ENCODE measurements at regions not wholly inside any gene's neighbourhood (a gene's known extent, or its start where the extent isn't known, plus 50 kb on each side); places are given as distances from the start of the nearest gene placed in this dataset.

DNA sequence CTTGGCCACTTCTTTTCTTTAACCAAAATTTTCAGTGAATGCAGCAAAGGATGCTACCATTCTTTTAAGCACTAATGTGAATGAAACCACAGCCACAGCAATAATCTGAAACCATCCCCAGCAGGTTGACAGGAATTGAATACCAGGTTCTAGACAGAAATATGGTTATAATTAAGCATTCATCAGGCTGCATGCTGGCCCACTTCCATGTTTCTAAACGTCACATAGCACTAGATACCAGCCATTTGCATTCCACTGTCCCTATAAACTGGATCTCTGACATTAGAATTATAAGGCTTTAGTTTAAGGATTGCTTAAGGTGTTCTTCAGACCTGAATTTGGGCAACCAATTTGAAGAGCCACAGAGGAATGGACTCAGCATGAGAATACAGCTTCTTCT, 340.8 kb upstream of the KLF6 start:
- H3K4me1 Mint-ChIP-seq = peaks cover 19% of the 10 kb centered on the region
- no peak overlapping the region for H3K4me3 Mint-ChIP-seq
- DNase-seq (no peak), ATAC-seq (no peak)
- no peak overlapping the region for H3K27ac Mint-ChIP-seq
- peaks cover 7 to 18% of the 10 kb centered on the region in 2 donors for H3K9me3 Mint-ChIP-seq
- no peaks in the 10 kb centered on the region for H3K27me3 Mint-ChIP-seq

DNA sequence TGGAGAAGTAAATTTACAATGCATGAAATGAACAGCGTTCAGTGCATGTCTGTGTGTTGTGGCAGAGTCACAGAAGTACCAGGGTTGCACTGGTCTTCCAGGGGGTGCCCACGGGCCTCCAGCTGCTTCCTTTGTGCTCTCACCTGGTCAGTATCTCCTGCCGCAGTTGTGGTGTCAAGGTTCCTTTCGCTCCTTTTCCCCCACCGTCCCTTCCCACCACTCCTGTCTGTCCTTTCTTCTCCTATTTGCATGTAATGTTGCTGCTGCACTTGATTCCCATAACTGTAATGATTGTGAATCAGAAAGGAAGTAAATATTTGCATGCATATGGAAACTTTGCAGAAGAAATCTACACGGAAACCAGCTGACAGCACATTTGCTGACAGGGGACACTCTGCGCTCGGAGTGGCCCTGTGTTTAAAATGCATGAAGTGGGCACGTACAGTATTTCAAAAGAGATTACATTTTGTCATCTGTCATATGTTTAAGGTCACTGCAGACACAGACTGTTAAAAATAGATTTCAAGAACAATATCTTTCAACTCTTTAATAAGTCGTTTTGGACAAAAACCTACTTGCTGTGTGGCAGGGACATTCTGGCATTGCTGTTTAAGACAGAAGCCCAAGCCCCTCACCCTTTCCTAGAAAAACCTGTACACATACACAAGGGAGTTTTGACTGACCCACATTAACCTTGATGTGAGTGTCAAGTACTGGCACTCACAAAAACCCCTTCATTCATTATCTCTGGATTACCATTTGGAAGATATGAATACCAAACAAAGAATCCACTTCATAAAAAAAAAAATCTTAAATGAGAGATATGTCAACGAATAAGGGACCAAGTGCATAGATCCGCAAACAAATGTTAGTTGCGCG, 336.7 kb upstream of the KLF6 start:
- no peak for ATAC-seq
- peaks cover 12 to 23% of the 10 kb centered on the region in 2 donors for H3K9me3 Mint-ChIP-seq
- DNase-seq = no peak
- peaks cover 13% of the 10 kb centered on the region for H3K27me3 Mint-ChIP-seq
- no peak overlapping the region for H3K27ac Mint-ChIP-seq
- H3K4me3 Mint-ChIP-seq = no peak overlapping the region
- H3K4me1 Mint-ChIP-seq = peaks cover 11% of the 10 kb centered on the region

DNA sequence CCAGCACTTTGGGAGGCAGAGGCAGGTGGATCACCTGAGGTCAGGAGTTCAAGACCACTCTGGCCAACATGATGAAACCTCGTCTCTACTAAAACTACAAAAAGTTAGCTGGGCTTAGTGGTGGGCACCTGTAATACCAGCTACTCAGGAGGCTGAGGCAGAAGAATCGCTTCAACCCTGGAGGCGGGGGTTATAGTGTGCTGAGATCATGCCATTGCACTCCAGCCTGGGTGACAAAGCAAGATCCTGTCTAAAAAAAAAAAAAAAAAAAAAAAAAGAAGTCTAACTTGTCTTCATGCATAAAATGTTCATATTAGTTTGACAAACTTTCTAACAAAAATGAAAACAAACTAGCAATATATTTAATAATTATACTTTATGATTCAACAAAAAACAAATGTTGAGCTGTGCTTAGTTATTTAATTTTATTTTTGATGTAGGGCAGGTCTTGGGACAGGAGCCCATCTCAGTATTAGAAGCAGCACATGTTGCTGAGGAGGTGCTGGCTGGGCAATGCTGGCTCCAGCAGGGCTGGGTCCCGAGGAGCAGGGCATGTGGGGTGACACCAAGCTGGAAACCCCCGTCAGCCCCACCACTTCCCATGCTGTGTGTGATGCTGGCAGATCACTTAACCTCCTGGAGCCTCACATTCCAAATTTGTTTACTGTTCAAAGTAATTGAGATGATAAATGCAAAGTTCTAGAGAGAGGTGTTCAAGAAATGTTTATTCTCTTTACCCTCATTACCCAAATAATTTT, 335.3 kb upstream of the KLF6 start:
- Mint-ChIP-seq H3K4me3 (no peak overlapping the region), H3K4me1 (peaks cover 12% of the 10 kb centered on the region), H3K27ac (no peak overlapping the region), H3K9me3 (peaks cover 16 to 18% of the 10 kb centered on the region in 2 donors), H3K27me3 (peaks cover 15% of the 10 kb centered on the region)
- DNase-seq (no peak), ATAC-seq (no peak)

DNA sequence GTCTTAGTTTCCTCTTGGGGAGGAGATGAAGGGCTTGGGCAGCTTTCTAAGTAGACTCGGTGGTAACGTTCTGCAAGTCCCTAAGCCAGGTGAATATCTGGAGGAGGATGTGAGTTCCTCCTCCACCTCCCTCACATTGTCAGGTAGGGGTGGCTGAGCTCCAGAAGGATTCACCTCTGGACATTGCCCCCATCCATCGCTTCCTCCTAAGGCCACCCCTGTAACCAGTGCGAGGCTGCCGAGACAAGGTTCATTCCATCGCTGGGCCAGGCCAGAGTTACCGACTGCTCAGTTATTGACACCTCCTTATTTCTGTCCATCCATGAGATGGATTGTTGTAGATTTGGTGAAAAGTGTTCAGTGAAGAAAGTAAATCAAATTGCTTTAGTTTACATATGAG, 334.1 kb upstream of the KLF6 start:
- H3K4me3 Mint-ChIP-seq = no peak overlapping the region
- peaks cover 10 to 17% of the 10 kb centered on the region in 2 donors for H3K9me3 Mint-ChIP-seq
- peaks cover 15% of the 10 kb centered on the region for H3K27me3 Mint-ChIP-seq
- peaks cover 12% of the 10 kb centered on the region for H3K4me1 Mint-ChIP-seq
- ATAC-seq (no peak), DNase-seq (no peak)
- no peak overlapping the region for H3K27ac Mint-ChIP-seq

DNA sequence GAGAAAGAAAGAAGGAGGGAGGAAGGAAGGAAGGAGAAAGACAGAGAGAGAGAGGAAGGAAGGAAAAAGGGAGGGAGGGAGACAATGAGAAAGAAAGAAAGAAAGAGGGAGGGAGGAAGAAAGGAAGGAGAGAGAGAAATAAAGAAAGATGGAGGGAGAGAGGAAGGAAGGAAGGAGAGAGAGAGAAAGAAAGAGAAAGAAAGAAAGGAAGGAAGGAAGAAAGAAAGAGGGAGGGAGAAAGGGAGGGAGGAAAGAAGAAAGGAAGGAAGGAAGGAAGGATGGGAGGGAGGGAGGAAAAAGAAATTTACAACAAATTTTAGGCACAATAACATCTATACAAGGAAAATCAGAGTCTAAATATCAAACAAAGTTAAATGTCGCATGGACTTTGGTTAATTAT, 332.6 kb upstream of the KLF6 start:
- Mint-ChIP-seq H3K9me3 (peaks cover 10 to 17% of the 10 kb centered on the region in 2 donors), H3K27me3 (peaks cover 15% of the 10 kb centered on the region), H3K4me3 (no peak overlapping the region), H3K4me1 (peaks cover 12% of the 10 kb centered on the region), H3K27ac (no peak overlapping the region)
- DNase-seq (no peak), ATAC-seq (no peak)

DNA sequence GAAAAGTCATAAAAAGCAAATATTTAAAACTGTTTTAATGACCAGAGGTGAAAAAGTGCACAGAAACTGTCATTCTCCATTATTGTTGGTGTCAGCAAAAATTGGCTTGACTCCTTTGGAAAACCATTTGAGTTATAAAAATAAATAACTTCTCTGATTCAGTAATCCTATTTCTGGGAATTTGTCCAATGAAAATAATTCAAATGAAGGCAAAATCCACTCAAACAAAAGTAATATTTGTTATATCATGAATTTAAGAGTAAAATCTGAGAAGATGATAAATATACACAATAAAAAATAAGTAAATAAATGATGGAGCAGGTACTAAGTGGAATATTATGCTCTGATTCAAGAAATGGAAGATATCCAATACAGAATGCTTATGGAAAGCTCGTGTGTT, 326.6 kb upstream of the KLF6 start:
- ATAC-seq = no peak
- H3K27ac Mint-ChIP-seq = no peak overlapping the region
- peaks cover 2 to 11% of the 10 kb centered on the region in 2 donors for H3K9me3 Mint-ChIP-seq
- peaks cover under 1% of the 10 kb centered on the region for H3K27me3 Mint-ChIP-seq
- DNase-seq = no peak
- H3K4me1 Mint-ChIP-seq = peaks cover under 1% of the 10 kb centered on the region
- H3K4me3 Mint-ChIP-seq = no peak overlapping the region

DNA sequence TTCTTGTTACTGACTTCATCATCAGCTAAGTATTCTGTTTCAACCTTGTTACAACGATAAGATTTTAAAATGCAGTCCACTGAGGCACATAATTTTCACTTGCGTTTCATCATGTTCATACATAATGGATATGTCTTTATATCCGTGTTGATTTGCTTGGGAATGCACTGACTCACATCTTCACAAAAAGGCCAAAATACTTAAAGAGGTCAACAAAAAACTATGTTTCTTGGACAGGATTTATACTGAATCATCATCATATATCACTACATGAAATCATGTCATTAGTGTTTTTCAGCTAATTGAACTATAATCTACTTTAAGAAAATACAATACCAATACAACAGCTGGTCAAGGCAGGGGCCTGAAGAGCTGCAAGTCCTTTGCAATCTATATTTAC, 324.5 kb upstream of the KLF6 start:
- no peaks in the 10 kb centered on the region for H3K27me3 Mint-ChIP-seq
- H3K4me3 Mint-ChIP-seq = no peak overlapping the region
- ATAC-seq = no peak
- H3K4me1 Mint-ChIP-seq = no peaks in the 10 kb centered on the region
- no peak overlapping the region for H3K27ac Mint-ChIP-seq
- no peaks in the 10 kb centered on the region for H3K9me3 Mint-ChIP-seq
- DNase-seq = no peak

DNA sequence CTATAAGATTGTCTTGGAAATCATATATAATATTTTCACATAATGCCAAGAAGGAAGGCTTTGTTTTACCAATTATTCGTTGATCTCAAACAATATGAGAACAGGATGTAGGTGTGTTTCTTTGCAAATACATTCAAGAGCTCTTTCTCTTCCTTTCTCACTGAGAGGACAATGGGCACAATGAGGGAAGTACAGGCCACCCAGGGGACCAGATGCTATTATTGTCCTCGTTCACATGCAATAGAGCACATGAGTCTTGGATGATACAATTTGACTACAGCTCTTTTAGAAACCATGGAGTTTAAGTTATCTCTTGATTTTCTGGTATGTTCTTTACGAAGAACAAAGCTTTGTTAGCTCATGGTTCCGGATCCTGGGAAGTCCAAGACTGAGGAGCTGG, 323.7 kb upstream of the KLF6 start:
- no peak for ATAC-seq
- Mint-ChIP-seq H3K9me3 (no peaks in the 10 kb centered on the region), H3K27me3 (no peaks in the 10 kb centered on the region)

DNA sequence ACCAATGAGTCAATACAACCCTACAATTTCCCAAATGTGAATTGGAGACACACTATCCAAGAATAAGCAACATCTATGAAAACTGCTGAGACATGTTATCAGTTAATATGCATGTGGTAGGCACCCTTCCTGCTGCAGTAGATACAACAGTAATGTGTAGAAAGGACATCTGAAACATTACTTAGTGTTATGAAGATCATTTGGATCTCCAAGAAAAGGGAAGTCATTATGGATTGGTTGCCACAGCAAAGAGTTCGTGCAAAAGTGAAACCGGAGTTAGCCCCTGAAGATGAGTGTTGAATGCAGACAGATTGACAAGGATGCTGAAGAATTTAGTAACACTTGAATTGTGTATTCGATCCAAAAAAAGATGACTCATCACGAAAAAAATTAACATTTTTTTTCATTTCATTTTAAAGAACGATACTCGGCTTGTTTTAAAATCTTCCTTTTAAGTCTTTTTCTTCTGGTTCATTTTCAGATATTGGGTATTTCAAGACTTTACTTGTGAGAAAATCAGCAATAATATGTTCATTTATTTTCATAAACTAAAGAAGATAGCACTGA, 322.4 kb upstream of the KLF6 start:
- DNase-seq = no peak
- no peaks in the 10 kb centered on the region for H3K27me3 Mint-ChIP-seq
- ATAC-seq = no peak
- H3K4me3 Mint-ChIP-seq = no peak overlapping the region
- no peak overlapping the region for H3K27ac Mint-ChIP-seq
- no peaks in the 10 kb centered on the region for H3K9me3 Mint-ChIP-seq
- H3K4me1 Mint-ChIP-seq = peaks cover 9% of the 10 kb centered on the region

More for the DNA sequence above, 323.7 kb upstream of the KLF6 start:
- no peak for DNase-seq
- Mint-ChIP-seq H3K4me1 (peaks cover 1% of the 10 kb centered on the region), H3K4me3 (no peak overlapping the region), H3K27ac (no peak overlapping the region)

DNA sequence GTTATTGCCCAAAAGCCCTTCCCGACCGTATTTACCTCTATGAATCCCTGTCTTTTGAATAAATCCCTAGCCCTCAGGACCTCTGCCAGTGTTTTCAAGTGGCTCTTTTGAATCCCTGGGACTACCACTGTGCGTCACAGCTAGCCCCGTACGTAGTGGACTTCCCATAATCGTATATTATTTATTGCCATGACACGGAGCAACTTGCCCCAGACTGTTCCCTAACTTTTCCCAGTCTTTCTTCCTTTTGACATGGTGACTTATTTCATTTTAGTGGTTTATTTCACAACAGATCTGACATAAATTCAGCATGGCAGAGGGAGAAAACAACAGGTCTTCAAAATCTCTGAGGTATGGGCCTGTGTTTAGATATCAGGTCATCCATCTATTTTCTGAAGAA, 318.6 kb upstream of the KLF6 start:
- Mint-ChIP-seq H3K9me3 (no peaks in the 10 kb centered on the region), H3K27me3 (no peaks in the 10 kb centered on the region), H3K27ac (no peak overlapping the region), H3K4me1 (peaks cover 26% of the 10 kb centered on the region), H3K4me3 (no peak overlapping the region)
- ATAC-seq (no peak), DNase-seq (no peak)

DNA sequence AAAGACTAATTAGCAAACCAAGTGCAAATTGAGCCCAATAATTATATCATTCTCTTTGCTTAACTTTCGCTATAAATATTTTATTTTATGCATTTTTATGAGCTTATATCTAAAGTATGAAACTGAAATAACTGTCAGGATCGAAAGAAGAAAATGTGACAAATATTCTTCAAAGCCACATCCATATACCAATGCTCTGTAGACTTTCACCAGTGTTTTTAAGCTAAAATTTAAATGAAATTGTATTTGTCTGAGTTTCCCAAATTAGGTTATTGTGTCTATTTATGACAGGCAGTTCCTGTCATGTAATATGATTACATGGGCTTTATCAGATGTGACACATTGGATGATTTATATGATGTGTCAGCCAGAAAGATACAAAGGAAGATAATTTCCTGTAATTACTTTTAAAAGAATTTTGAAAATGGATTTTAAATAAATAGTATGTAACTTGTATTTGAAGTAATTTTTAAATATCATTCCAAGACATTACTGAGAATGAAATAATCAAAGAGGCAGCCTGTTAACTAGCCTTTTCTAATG, 317.9 kb upstream of the KLF6 start:
- Mint-ChIP-seq H3K4me3 (no peak overlapping the region), H3K4me1 (peaks cover 26% of the 10 kb centered on the region), H3K27me3 (no peaks in the 10 kb centered on the region), H3K27ac (no peak overlapping the region), H3K9me3 (no peaks in the 10 kb centered on the region)
- DNase-seq (no peak), ATAC-seq (no peak)

DNA sequence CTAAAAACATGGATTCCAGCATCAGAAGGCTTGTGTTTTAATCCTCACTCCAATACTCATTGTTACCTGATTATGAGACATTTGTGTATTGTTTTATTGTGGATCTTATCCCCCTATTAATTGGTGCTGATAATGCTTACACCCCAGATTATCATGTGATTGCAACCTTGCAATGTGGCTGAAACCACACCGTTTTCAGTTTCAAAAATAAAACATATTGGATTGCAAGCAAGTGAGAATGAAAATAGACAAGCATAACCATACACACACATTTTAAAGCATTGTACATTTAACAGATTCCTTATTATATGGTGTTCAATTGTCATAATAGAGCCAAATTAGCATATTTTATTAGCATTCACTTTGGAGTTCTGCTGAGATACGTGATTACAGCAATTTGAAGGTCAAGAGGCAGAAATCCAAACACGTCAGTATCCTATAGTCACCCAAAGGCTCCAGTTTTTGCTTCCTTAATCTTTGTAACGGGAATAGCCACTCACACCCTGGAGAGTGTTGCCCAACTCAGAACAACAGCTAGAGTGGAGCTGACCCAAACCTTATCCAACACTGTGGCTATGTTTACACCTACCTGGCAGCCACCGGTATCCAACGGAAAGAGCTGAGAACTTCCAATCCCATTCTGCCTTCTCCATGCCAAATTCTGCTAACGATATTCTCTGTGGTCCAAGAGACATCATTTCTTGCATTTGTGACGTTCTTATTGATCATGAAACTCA, 317.1 kb upstream of the KLF6 start:
- Mint-ChIP-seq H3K27ac (no peak overlapping the region), H3K4me3 (no peak overlapping the region), H3K27me3 (no peaks in the 10 kb centered on the region), H3K4me1 (peaks cover 26% of the 10 kb centered on the region), H3K9me3 (no peaks in the 10 kb centered on the region)
- no peak for DNase-seq
- ATAC-seq = no peak

DNA sequence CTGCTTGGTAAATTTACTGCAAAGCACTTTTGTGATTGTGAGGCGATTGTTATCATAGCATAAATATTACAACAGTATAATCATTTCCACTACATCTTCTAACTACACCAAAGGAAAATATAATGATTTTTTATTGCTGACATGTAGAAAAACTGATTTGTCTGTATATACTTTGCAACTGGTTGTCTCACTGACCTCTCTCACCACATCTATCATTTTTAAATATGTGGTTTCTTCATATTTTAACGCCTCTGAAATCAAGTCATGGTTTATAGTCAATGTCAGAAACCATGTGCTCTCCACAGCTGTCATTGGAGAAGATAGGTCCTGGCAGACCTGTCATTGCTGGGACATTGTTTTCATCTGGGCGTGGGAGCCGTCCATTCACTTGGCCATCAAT, 315.4 kb upstream of the KLF6 start:
- ATAC-seq (peak; percentile 57), DNase-seq (no peak)
- Mint-ChIP-seq H3K27me3 (no peaks in the 10 kb centered on the region), H3K9me3 (no peaks in the 10 kb centered on the region), H3K4me1 (peaks cover 26% of the 10 kb centered on the region), H3K4me3 (no peak overlapping the region), H3K27ac (no peak overlapping the region)

DNA sequence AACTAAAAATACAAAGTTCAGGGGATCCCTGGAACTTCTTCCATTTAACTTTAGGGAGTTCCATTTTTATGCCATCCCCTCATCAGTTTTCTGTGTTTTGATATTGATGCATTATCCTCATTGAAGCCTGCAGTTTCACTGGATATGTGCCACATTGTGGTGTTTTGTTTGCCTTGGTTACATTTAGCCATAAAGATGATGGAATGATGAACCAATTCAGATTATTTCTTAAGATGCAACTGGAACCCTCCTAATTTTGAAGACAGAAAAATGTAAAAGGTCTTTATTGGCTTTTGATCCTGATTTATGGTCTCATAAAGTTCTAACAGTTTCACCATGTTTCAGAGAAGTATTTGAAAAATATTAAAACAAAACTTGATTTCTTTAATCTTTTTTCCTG, 314.2 kb upstream of the KLF6 start:
- Mint-ChIP-seq H3K27me3 (no peaks in the 10 kb centered on the region), H3K27ac (no peak overlapping the region), H3K4me1 (peaks cover 26% of the 10 kb centered on the region), H3K4me3 (no peak overlapping the region), H3K9me3 (no peaks in the 10 kb centered on the region)
- DNase-seq (no peak), ATAC-seq (no peak)

DNA sequence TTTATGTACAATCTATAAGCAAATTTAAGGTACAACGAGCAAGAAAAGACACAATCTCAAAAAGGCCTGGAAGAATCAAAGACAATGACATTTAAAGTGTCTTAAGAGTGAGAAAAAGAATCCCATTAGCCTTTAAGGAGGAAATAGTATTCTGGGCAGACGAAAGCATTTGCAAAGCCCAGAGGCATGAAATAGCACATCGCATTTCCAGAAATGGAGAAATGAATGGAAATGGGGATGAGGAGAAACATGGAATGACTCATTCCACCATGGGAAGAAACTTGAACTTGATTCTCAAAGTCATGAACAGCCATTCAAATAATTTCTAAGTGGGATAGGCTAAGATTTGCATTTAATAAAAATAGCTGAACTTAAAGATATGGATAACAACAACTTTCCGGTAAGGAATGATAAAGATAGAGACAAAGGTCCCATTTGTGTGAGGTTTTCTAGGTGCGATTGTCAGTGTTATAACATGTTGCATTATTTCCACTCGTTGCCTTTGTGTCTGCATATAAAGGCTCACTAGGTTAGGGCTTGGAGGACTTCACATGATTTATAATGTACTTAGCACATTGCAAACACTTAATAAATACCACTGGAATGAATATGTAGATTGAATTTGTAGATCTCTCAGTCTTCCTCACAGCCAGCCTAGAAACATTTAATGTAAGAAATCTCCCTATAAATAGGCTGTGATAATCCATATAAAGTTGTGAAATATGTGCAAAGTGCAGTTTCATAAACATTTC, 310.3 kb upstream of the KLF6 start:
- Mint-ChIP-seq H3K27ac (no peak overlapping the region), H3K4me1 (peaks cover 4% of the 10 kb centered on the region), H3K27me3 (no peaks in the 10 kb centered on the region), H3K9me3 (no peaks in the 10 kb centered on the region), H3K4me3 (no peak overlapping the region)
- no peak for ATAC-seq
- DNase-seq = no peak
